ENCODE measurements at regions not wholly inside any gene's neighbourhood (a gene's known extent, or its start where the extent isn't known, plus 50 kb on each side); places are given as distances from the start of the nearest gene placed in this dataset.

- DNase-seq, result no peak
Observed at GRCh38 chr3:40827942-40828688, 303.4 kb downstream of the ZNF621 start.

GRCh38 chr3:40828741-40829415 is 304.1 kb downstream of the ZNF621 start:
- no peak for DNase-seq

GRCh38 chr3:40829876-40830275 is 305.1 kb downstream of the ZNF621 start:
- no peak for DNase-seq

GRCh38 chr3:40837300-40837699 is 312.5 kb downstream of the ZNF621 start:
- no peak for DNase-seq

GRCh38 chr3:40841131-40841530 is 316.4 kb downstream of the ZNF621 start:
- DNase-seq, result no peak

- DNase-seq, result no peak
Observed at GRCh38 chr3:40841570-40842109, 316.9 kb downstream of the ZNF621 start.

- no peak for DNase-seq
Observed at GRCh38 chr3:40842714-40843113, 318.0 kb downstream of the ZNF621 start.

GRCh38 chr3:40843208-40843624 is 318.5 kb downstream of the ZNF621 start:
- DNase-seq, result no peak

- DNase-seq, result no peak
Observed at GRCh38 chr3:40843851-40844548, 319.2 kb downstream of the ZNF621 start.

GRCh38 chr3:40844896-40845295 is 320.1 kb downstream of the ZNF621 start:
- no peak for DNase-seq

GRCh38 chr3:40845447-40845846 is 320.7 kb downstream of the ZNF621 start:
- DNase-seq, result no peak

GRCh38 chr3:40845916-40846315 is 321.2 kb downstream of the ZNF621 start:
- no peak for DNase-seq

- DNase-seq, result no peak
Observed at GRCh38 chr3:40846451-40846850, 321.7 kb downstream of the ZNF621 start.

- DNase-seq, result no peak
Observed at GRCh38 chr3:40847551-40847992, 322.8 kb downstream of the ZNF621 start.

- no peak for DNase-seq
Observed at GRCh38 chr3:40848421-40848820, 323.7 kb downstream of the ZNF621 start.

GRCh38 chr3:40850861-40851260 is 326.1 kb downstream of the ZNF621 start:
- DNase-seq, result no peak

GRCh38 chr3:40851836-40852235 is 327.1 kb downstream of the ZNF621 start:
- no peak for DNase-seq

- no peak for DNase-seq
Observed at GRCh38 chr3:40852712-40853111, 328.0 kb downstream of the ZNF621 start.

- DNase-seq, result no peak
Observed at GRCh38 chr3:40853474-40853873, 328.7 kb downstream of the ZNF621 start.

GRCh38 chr3:40855871-40856270 is 331.1 kb downstream of the ZNF621 start:
- DNase-seq, result no peak

- no peak for DNase-seq
Observed at GRCh38 chr3:40858364-40859115, 333.8 kb downstream of the ZNF621 start.

GRCh38 chr3:40862946-40863345 is 336.4 kb upstream of the CTNNB1 start:
- no peak for DNase-seq

Data from GOT3 (cell line).